ENCODE measurements at regions not wholly inside any gene's neighbourhood (a gene's known extent, or its start where the extent isn't known, plus 50 kb on each side); places are given as distances from the start of the nearest gene placed in this dataset.

DNA sequence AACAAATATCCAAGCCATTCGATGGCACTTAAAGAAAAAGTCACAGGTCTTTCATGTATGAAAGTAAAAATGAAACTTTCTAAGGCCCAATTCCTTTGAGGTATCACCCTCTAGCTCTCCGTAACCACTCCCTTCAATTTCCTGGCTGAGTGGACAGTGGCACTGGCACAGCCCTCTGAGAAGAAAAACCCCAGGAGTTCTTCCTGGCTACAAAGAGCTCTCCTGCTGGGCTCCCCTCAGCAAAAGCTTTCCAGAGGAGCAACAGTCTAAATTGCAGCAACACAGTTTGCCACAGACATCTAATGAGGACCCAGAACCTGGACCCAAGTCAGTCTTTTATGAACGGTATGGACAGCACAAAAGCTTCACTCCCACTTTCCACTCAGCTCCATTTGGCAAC is 71.8 kb downstream of the FUNDC1 start:
- no peak for DNase-seq (ENCODE audit: low read depth in 4 of 4, low spot score in 3 of 4)

- DNase-seq (ENCODE audit: low read depth in 4 of 4, low spot score in 3 of 4), result no peak
Observed at GRCh38 chrX:44462850-44463249, 79.8 kb downstream of the FUNDC1 start.

- no peak for DNase-seq (ENCODE audit: low read depth in 4 of 4, low spot score in 3 of 4)
Observed at GRCh38 chrX:44459501-44459900, 83.2 kb downstream of the FUNDC1 start.

DNA sequence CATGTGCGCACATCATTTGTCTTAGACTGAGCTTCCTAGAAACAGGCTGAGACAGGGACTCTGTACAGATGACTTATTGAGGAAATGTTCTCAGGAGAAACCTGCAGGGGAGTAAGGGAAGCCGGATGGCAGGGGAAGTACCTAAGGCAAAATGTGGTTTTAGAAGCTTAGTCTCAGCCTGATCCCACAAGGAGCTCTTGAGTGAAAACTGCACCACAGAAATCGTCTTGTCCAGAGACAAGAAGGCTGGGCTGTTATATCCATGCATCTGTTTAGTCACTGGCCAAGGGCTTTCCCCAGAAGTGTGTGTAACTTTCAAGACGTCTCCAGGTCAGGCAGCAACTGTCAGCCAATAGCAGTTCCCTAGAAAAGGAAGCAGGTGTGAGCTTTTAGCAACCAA is 86.0 kb downstream of the FUNDC1 start:
- DNase-seq (ENCODE audit: low read depth in 4 of 4, low spot score in 3 of 4), result no peak

GRCh38 chrX:44451056-44451455 is 91.6 kb downstream of the FUNDC1 start:
- no peak for DNase-seq (ENCODE audit: low read depth in 4 of 4, low spot score in 3 of 4)

DNA sequence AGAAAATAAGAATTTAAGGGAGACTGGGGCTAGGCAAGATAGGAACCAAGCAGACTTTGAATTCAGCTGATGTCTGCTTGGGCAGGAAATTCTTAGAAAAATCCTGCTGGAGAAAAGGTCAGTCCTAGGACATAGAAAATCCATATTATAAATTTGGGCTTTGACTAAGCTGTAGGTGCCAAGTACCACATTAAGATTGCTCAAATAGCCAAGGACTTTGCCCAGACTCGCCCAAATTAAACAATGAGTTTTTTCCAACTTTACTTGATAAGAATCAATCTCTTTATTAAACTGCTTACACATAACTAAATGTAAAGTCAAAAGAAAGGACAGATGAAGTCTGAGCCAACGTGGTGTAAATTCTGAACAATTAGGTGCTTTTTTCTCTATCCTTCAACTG is 95.4 kb downstream of the FUNDC1 start:
- DNase-seq (ENCODE audit: low read depth in 4 of 4, low spot score in 3 of 4), result no peak

DNA sequence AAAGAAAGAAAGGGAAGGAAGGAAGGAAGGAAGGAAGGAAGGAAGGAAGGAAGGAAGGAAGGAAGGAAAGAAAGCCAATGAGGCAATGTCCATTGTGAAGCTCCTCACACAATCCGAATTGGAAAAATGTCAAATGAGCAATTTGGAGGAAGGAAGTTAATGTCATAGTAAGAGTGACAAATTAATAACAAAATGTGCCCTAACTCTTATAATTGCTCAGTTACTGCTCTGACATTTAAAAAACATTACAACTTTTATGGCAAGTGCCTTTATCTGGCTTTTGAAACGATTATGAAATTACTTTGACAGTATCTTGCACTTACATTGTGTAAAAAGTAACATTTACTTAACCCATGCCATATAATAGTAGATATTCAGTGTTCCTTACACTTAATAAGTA is 96.5 kb upstream of the EFHC2 start:
- DNase-seq (ENCODE audit: low read depth in 4 of 4, low spot score in 3 of 4), result no peak

- no peak for DNase-seq (ENCODE audit: low read depth in 4 of 4, low spot score in 3 of 4)
Observed at GRCh38 chrX:44439242-44439794, 95.8 kb upstream of the EFHC2 start.

GRCh38 chrX:44435047-44435446 is 91.6 kb upstream of the EFHC2 start:
- DNase-seq (ENCODE audit: low read depth in 4 of 4, low spot score in 3 of 4), result no peak

GRCh38 chrX:44433556-44433955 is 90.1 kb upstream of the EFHC2 start:
- no peak for DNase-seq (ENCODE audit: low read depth in 4 of 4, low spot score in 3 of 4)

DNA sequence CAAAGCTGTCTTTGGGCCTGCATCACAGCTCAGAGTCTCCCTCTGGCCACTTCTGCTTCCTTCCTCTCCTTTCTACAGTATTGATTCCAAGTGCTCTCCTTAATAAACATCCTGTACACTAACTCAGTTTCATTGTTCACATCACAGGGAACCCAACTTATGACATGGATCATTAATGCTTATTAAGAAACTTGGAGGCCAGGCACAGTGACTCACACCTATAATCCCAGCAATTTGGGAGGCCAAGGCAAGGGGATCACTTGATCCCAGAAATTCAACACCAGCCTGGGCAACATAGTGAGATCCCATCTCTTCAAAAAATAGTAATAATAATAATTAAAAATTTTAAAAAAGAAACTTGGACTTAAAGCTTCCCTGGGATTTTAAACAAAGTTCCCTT is 89.2 kb upstream of the EFHC2 start:
- DNase-seq (ENCODE audit: low read depth in 4 of 4, low spot score in 3 of 4), result peak in 3 of 4 donors; percentile 32 to 62 (median 36)

GRCh38 chrX:44431194-44431593 is 87.7 kb upstream of the EFHC2 start:
- no peak for DNase-seq (ENCODE audit: low read depth in 4 of 4, low spot score in 3 of 4)

DNA sequence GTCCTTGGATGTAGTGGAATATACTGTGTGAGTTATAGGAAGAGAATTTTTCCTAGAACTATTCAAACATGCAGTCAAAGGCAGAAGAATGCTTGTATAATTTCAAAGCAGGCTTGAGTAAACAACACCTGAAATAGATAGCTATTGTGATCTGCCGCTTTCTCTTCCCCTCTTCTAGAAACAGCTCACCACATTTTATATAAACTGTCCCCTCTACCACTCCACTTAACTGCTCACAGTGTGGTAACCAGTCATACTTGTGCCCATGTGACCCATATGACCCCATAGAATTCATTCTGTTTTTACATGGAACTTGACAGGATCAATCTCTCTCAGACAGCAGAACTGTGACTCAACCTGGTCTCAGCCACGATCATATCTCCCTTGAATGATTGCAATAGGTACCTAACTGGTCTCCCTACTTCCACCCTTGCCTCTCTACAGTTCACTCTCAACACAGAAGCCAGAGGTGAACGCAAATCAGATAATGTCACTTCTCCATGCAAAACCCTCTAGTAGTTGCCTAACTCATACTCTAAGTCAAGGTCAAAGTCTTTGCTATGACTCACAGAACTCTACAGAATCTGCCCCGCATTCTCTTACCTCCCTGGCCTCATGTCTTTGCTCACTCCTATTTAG is 85.6 kb upstream of the EFHC2 start:
- DNase-seq (ENCODE audit: low read depth in 4 of 4, low spot score in 3 of 4), result no peak

- no peak for DNase-seq (ENCODE audit: low read depth in 4 of 4, low spot score in 3 of 4)
Observed at GRCh38 chrX:44422631-44423030, 79.2 kb upstream of the EFHC2 start.

DNA sequence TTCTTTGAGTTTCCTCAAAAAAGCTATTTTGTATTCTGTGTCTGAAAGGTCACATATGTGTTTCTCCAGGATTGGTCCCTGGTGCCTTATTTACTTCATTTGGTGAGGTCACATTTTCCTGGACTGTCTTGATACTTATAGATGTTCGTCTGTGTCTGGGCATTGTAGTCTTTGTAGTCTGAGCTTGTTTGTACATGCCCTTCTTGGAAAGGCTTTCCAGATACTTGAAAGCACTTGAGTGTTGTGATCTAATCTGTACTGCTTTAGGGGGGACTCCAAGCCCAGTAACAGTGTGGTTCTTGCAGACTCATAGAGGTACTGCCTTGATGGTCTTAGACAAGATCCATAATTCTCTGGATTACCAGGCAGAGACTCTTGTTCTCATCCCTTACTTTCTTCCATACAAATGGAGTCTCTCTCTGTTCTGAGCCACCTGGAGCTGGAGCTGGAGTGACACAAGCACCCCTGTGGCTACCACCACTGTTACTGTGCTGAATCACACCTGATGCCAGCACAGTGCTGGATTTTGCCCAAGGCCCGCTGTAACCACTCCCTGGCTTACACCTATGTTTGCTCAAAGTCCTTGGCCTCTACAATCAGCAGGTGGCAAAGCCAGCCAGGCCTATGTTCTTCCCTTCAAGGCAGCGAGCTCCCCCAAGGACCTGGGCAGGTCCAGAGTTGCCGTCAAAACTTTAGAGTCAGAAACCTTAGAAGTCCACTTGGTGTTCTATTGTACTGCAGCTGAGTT is 72.3 kb upstream of the EFHC2 start:
- DNase-seq (ENCODE audit: low read depth in 4 of 4, low spot score in 3 of 4), result no peak

DNA sequence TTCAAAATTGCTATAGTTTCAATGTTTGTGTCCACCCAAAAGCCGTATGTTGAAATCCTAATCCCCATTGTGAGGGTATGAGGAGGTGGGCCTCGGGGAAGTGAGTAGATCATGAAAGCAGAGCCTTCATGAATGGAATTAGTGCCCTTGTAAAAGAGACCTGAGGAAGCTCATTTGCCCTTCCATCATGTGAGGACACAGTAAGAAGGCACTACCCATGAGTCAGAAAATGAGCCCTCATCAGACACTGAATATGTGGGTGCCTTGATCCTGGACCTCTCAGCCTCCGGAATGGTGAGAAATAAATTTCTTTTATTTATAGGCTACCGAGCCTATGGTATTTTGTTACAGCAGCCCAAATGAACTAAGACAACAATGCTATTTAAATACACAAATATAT is 57.7 kb upstream of the EFHC2 start:
- no peak for DNase-seq (ENCODE audit: low read depth in 4 of 4, low spot score in 3 of 4)

GRCh38 chrX:44400588-44400987 is 57.1 kb upstream of the EFHC2 start:
- DNase-seq (ENCODE audit: low read depth in 4 of 4, low spot score in 3 of 4), result no peak

- no peak for DNase-seq (ENCODE audit: low read depth in 4 of 4, low spot score in 3 of 4)
Observed at GRCh38 chrX:44400161-44400560, 56.7 kb upstream of the EFHC2 start.
